ENCODE measurements at regions not wholly inside any gene's neighbourhood (a gene's known extent, or its start where the extent isn't known, plus 50 kb on each side); places are given as distances from the start of the nearest gene placed in this dataset.

- no peak for DNase-seq
- H3K36me3 ChIP-seq (ENCODE audit: insufficient read depth, low read length), result no peaks in the 10 kb centered on the region
- H3K9me2 ChIP-seq (replicated peaks; ENCODE audit: insufficient read depth, low read length), result no peaks in the 10 kb centered on the region
- H3K4me1 ChIP-seq (ENCODE audit: low read length), result no peaks in the 10 kb centered on the region
- H4K20me1 ChIP-seq (ENCODE audit: insufficient read depth, low read depth, low read length), result no peaks in the 10 kb centered on the region
- H3K27ac ChIP-seq (ENCODE audit: low read length), result no peak overlapping the region
- no peak overlapping the region for H3K9ac ChIP-seq (ENCODE audit: low read length)
- no peaks in the 10 kb centered on the region for H3K27me3 ChIP-seq (ENCODE audit: low read length)
- H3K79me2 ChIP-seq (ENCODE audit: low read length), result no peaks in the 10 kb centered on the region
- no peaks in the 10 kb centered on the region for H3K9me3 ChIP-seq (ENCODE audit: low read length)
- H2AFZ ChIP-seq (ENCODE audit: low read length), result no peak overlapping the region
- H3K4me3 ChIP-seq (ENCODE audit: low read length), result no peak overlapping the region
- no peak overlapping the region for H3K4me2 ChIP-seq (ENCODE audit: low read depth, low read length, poor library complexity, severe bottlenecking)
Observed at GRCh38 chr3:31246293-31247062, 286.2 kb upstream of the STT3B start.

DNA sequence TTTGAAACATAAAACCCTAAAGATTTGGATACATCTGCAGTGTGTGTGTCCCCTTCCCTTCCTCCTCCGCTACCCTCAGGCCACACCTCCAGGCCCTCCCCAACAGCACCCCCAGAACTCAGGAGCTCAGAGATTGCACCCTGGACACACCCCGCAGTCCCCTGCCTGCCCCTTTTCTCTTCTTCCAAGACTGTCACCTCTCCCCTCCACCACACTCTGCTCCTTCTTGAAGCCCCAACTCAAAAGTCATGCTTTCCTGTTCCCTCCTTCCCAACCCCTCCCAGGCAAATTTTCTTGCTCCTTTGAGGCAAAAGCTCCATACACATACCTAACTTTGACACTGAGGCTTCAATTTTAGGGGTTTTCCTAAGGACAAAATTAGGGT lies 285.7 kb upstream of the STT3B start:
- Histone ChIP-seq H2AFZ (ENCODE audit: low read length) (no peak overlapping the region), H3K4me1 (ENCODE audit: low read length) (no peaks in the 10 kb centered on the region), H3K79me2 (ENCODE audit: low read length) (no peaks in the 10 kb centered on the region), H3K9ac (ENCODE audit: low read length) (no peak overlapping the region), H3K36me3 (ENCODE audit: insufficient read depth, low read length) (no peaks in the 10 kb centered on the region), H3K4me3 (ENCODE audit: low read length) (no peak overlapping the region), H3K9me2 (replicated peaks; ENCODE audit: insufficient read depth, low read length) (no peaks in the 10 kb centered on the region), H3K9me3 (ENCODE audit: low read length) (no peaks in the 10 kb centered on the region), H4K20me1 (ENCODE audit: insufficient read depth, low read depth, low read length) (no peaks in the 10 kb centered on the region), H3K27ac (ENCODE audit: low read length) (no peak overlapping the region), H3K27me3 (ENCODE audit: low read length) (no peaks in the 10 kb centered on the region), H3K4me2 (ENCODE audit: low read depth, low read length, poor library complexity, severe bottlenecking) (no peak overlapping the region)
- no peak for DNase-seq

GRCh38 chr3:31247850-31248562 lies 284.7 kb upstream of the STT3B start:
- no peak overlapping the region for H2AFZ ChIP-seq (ENCODE audit: low read length)
- H3K4me3 ChIP-seq (ENCODE audit: low read length), result no peak overlapping the region
- H3K9me2 ChIP-seq (replicated peaks; ENCODE audit: insufficient read depth, low read length), result no peaks in the 10 kb centered on the region
- H3K27ac ChIP-seq (ENCODE audit: low read length), result no peak overlapping the region
- H3K9me3 ChIP-seq (ENCODE audit: low read length), result no peaks in the 10 kb centered on the region
- no peaks in the 10 kb centered on the region for H4K20me1 ChIP-seq (ENCODE audit: insufficient read depth, low read depth, low read length)
- H3K4me2 ChIP-seq (ENCODE audit: low read depth, low read length, poor library complexity, severe bottlenecking), result no peak overlapping the region
- no peaks in the 10 kb centered on the region for H3K27me3 ChIP-seq (ENCODE audit: low read length)
- H3K79me2 ChIP-seq (ENCODE audit: low read length), result no peaks in the 10 kb centered on the region
- H3K36me3 ChIP-seq (ENCODE audit: insufficient read depth, low read length), result no peaks in the 10 kb centered on the region
- H3K4me1 ChIP-seq (ENCODE audit: low read length), result no peaks in the 10 kb centered on the region
- H3K9ac ChIP-seq (ENCODE audit: low read length), result no peak overlapping the region
- DNase-seq, result no peak

GRCh38 chr3:31248563-31248992 lies 284.1 kb upstream of the STT3B start:
- Histone ChIP-seq H3K4me3 (ENCODE audit: low read length) (no peak overlapping the region), H4K20me1 (ENCODE audit: insufficient read depth, low read depth, low read length) (no peaks in the 10 kb centered on the region), H3K4me2 (ENCODE audit: low read depth, low read length, poor library complexity, severe bottlenecking) (no peak overlapping the region), H3K79me2 (ENCODE audit: low read length) (no peaks in the 10 kb centered on the region), H3K4me1 (ENCODE audit: low read length) (no peaks in the 10 kb centered on the region), H3K9ac (ENCODE audit: low read length) (no peak overlapping the region), H3K36me3 (ENCODE audit: insufficient read depth, low read length) (no peaks in the 10 kb centered on the region), H3K27me3 (ENCODE audit: low read length) (no peaks in the 10 kb centered on the region), H3K27ac (ENCODE audit: low read length) (no peak overlapping the region), H2AFZ (ENCODE audit: low read length) (no peak overlapping the region), H3K9me2 (replicated peaks; ENCODE audit: insufficient read depth, low read length) (no peaks in the 10 kb centered on the region), H3K9me3 (ENCODE audit: low read length) (no peaks in the 10 kb centered on the region)
- DNase-seq, result no peak

GRCh38 chr3:31249545-31249944 lies 283.2 kb upstream of the STT3B start:
- no peaks in the 10 kb centered on the region for H3K4me1 ChIP-seq (ENCODE audit: low read length)
- no peaks in the 10 kb centered on the region for H3K9me2 ChIP-seq (replicated peaks; ENCODE audit: insufficient read depth, low read length)
- H3K27ac ChIP-seq (ENCODE audit: low read length), result no peak overlapping the region
- H3K9ac ChIP-seq (ENCODE audit: low read length), result no peak overlapping the region
- no peak for DNase-seq
- no peaks in the 10 kb centered on the region for H3K9me3 ChIP-seq (ENCODE audit: low read length)
- H3K4me3 ChIP-seq (ENCODE audit: low read length), result no peak overlapping the region
- H3K79me2 ChIP-seq (ENCODE audit: low read length), result no peaks in the 10 kb centered on the region
- no peaks in the 10 kb centered on the region for H3K36me3 ChIP-seq (ENCODE audit: insufficient read depth, low read length)
- no peak overlapping the region for H2AFZ ChIP-seq (ENCODE audit: low read length)
- H3K4me2 ChIP-seq (ENCODE audit: low read depth, low read length, poor library complexity, severe bottlenecking), result no peak overlapping the region
- no peaks in the 10 kb centered on the region for H3K27me3 ChIP-seq (ENCODE audit: low read length)
- no peaks in the 10 kb centered on the region for H4K20me1 ChIP-seq (ENCODE audit: insufficient read depth, low read depth, low read length)

GRCh38 chr3:31250116-31250777 lies 282.5 kb upstream of the STT3B start:
- Histone ChIP-seq H3K79me2 (ENCODE audit: low read length) (no peaks in the 10 kb centered on the region), H3K9me3 (ENCODE audit: low read length) (no peaks in the 10 kb centered on the region), H3K27ac (ENCODE audit: low read length) (no peak overlapping the region), H3K9me2 (replicated peaks; ENCODE audit: insufficient read depth, low read length) (no peaks in the 10 kb centered on the region), H3K4me3 (ENCODE audit: low read length) (no peak overlapping the region), H3K36me3 (ENCODE audit: insufficient read depth, low read length) (no peaks in the 10 kb centered on the region), H2AFZ (ENCODE audit: low read length) (no peak overlapping the region), H3K27me3 (ENCODE audit: low read length) (no peaks in the 10 kb centered on the region), H3K9ac (ENCODE audit: low read length) (no peak overlapping the region), H3K4me1 (ENCODE audit: low read length) (no peaks in the 10 kb centered on the region), H4K20me1 (ENCODE audit: insufficient read depth, low read depth, low read length) (no peaks in the 10 kb centered on the region), H3K4me2 (ENCODE audit: low read depth, low read length, poor library complexity, severe bottlenecking) (no peak overlapping the region)
- no peak for DNase-seq

- Histone ChIP-seq H3K9me2 (replicated peaks; ENCODE audit: insufficient read depth, low read length) (no peaks in the 10 kb centered on the region), H3K27ac (ENCODE audit: low read length) (no peak overlapping the region), H3K4me3 (ENCODE audit: low read length) (no peak overlapping the region), H3K4me2 (ENCODE audit: low read depth, low read length, poor library complexity, severe bottlenecking) (no peak overlapping the region), H4K20me1 (ENCODE audit: insufficient read depth, low read depth, low read length) (no peaks in the 10 kb centered on the region), H3K27me3 (ENCODE audit: low read length) (no peaks in the 10 kb centered on the region), H3K36me3 (ENCODE audit: insufficient read depth, low read length) (no peaks in the 10 kb centered on the region), H3K4me1 (ENCODE audit: low read length) (no peaks in the 10 kb centered on the region), H3K9me3 (ENCODE audit: low read length) (no peaks in the 10 kb centered on the region), H3K79me2 (ENCODE audit: low read length) (no peaks in the 10 kb centered on the region), H2AFZ (ENCODE audit: low read length) (no peak overlapping the region), H3K9ac (ENCODE audit: low read length) (no peak overlapping the region)
- no peak for DNase-seq
Observed at GRCh38 chr3:31251083-31251482, 281.6 kb upstream of the STT3B start.
